Transverse colon (tissue), 4 donors: ENCODE measurements at regions not wholly inside any gene's neighbourhood (a gene's known extent, or its start where the extent isn't known, plus 50 kb on each side); places are given as distances from the start of the nearest gene placed in this dataset.
A peak's percentile ranks its signal among the peaks of the same experiment; 100 is the strongest.

Experiments used
- DNase-seq: peaks from one replicate; pipeline ENCODE4 v3.0.0-alpha.2; 2019
- H3K27ac ChIP-seq, 4 donors: fragments of 200-600 bp; sonication (generic); 2 replicates each; pipeline ENCODE4 v1.5.1; 2016 to 2018; ENCODE audit warnings: inconsistent platforms in 4 of 4
- H3K27me3 ChIP-seq: fragments of 200-600 bp; sonication (generic); 2 replicates; pipeline ENCODE4 v1.5.1; 2017; ENCODE audit warnings: inconsistent platforms
- H3K36me3 ChIP-seq, 4 donors: fragments of 200-600 bp; sonication (generic); 2 replicates each; pipeline ENCODE4 v1.5.1; 2017 to 2019; ENCODE audit warnings: inconsistent platforms in 4 of 4
- H3K4me1 ChIP-seq, 4 donors: fragments of 200-600 bp; sonication (generic); 2 replicates each; pipeline ENCODE4 v1.5.1; 2017 to 2020; ENCODE audit warnings: inconsistent platforms in 4 of 4
- H3K4me3 ChIP-seq, 4 donors: fragments of 200-600 bp; sonication (generic); 1 replicate in 1 of 4; 2 replicates in 3 of 4; pipeline versions ENCODE4 v1.5.1 to v1.6.1; 2017 to 2019; ENCODE audit warnings: inconsistent platforms in 4 of 4
- H3K9me3 ChIP-seq, 2 donors: fragments of 200-600 bp; sonication (generic); 2 replicates each; pipeline ENCODE4 v1.5.1; 2017 to 2019; ENCODE audit warnings: inconsistent platforms in 2 of 2
- EP300 ChIP-seq: sonication (generic); formaldehyde crosslinking; IDR thresholded peaks from one replicate; pipeline ENCODE4 v1.6.1; 2017; ENCODE audit warnings: antibody characterized with exemption, low read depth
- POLR2A ChIP-seq: fragments of 450-650 bp; IDR thresholded peaks from one replicate; pipeline ENCODE4 v1.6.1; 2016; ENCODE audit warnings: antibody characterized with exemption, mild to moderate bottlenecking, moderate library complexity
- POLR2AphosphoS5 ChIP-seq, 3 donors: sonication (generic); formaldehyde crosslinking; IDR thresholded peaks; one replicate each; pipeline ENCODE4 v1.6.1; 2016; ENCODE audit warnings: antibody characterized with exemption in 3 of 3
- WGBS, 2 donors: methylation state at CpG; one replicate each; pipeline ENCODE4 v1.1.5; 2018; ENCODE audit warnings: low coverage in 1 of 2; 5-methylcytosine and 5-hydroxymethylcytosine counted together
- in situ Hi-C, 4 donors: fragments of 200-750 bp; cut with MboI; loops; one replicate each; pipeline versions ENCODE4 v1.15.0 to v1.15.1; 2017; ENCODE audit warnings: low sequenced_read_pairs in 3 of 4, low pct_ligation_motif_present in 1 of 4, low pct_unique_long_range_greater_than_20kb in 1 of 4
- intact Hi-C: fragments of 100-400 bp; cut with DNase I; formaldehyde crosslinking; loops from one replicate; pipeline ENCODE4 v1.15.1; 2023; ENCODE audit warnings: low total_unique reads
- TF ChIP-seq, protein P1 (sequence below), 5 experiments: fragments of 200-600 bp in 3 of 5; fragments of 450-650 bp in 2 of 5; sonication (generic) in 3 of 5; IDR thresholded peaks; 1 replicate in 2 of 5; 2 replicates in 3 of 5; pipeline ENCODE4 v1.5.1; 2016 to 2017; ENCODE audit warnings: antibody characterized with exemption in 5 of 5, inconsistent platforms in 3 of 5, mild to moderate bottlenecking in 2 of 5, moderate library complexity in 1 of 5

DNA sequence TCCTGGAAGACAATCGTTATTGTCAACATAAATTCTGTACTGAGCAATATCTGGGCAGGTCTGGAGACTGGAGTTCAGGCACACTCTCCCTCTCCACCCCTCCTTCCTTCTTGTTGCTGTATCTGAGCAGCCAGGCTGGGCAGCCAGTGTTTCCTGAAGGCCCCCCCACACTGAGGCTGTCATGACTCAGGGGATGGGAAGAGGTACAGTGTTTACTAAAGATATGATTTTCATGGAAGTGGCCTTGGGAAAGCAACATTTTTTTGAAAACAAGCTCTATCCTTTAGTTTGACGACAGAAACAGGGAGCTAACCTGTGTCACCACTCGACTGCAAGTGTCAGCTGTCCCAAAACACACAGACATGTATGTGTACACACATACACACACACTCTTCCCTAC, 1485.4 kb upstream of the TMEM132C start:
- intact Hi-C loops = no loop called here
- WGBS, 2 donors = 24% methylated on average over 3 of the region's 3 CpGs; no CpG with 5 or more reads in 1 of the 2 donors
- TF ChIP-seq POLR2AphosphoS5 (IDR thresholded peaks at IDR 0.05) (no peak), POLR2A (no peak), EP300 (no peak)
- TF ChIP-seq, protein P1, sequence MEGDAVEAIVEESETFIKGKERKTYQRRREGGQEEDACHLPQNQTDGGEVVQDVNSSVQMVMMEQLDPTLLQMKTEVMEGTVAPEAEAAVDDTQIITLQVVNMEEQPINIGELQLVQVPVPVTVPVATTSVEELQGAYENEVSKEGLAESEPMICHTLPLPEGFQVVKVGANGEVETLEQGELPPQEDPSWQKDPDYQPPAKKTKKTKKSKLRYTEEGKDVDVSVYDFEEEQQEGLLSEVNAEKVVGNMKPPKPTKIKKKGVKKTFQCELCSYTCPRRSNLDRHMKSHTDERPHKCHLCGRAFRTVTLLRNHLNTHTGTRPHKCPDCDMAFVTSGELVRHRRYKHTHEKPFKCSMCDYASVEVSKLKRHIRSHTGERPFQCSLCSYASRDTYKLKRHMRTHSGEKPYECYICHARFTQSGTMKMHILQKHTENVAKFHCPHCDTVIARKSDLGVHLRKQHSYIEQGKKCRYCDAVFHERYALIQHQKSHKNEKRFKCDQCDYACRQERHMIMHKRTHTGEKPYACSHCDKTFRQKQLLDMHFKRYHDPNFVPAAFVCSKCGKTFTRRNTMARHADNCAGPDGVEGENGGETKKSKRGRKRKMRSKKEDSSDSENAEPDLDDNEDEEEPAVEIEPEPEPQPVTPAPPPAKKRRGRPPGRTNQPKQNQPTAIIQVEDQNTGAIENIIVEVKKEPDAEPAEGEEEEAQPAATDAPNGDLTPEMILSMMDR (IDR thresholded peaks at IDR 0.05) = no peak

DNA sequence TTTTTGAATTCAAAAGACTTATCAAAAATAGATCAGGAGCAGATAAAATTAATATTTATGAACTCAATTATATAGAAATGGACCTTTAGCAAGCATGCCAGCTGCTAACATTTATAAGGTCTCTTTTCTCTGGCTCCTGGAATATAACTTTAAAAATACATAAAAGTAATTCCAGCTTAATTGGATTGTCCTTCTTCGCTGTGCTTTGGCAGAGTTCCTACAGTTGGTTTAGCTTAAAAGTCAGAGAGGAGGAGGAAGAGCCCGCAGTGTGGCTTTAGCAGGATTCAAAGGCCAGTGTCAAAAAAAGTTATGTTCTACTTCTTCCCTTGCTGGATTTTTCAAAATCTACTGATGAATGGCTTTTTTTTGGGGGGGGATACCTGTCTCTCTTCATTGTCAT, 1484.9 kb upstream of the TMEM132C start:
- Histone ChIP-seq H3K4me3 (no peak overlapping the region), H3K27ac (no peak overlapping the region), H3K36me3 (no peaks in the 10 kb centered on the region), H3K27me3 (no peaks in the 10 kb centered on the region), H3K9me3 (no peaks in the 10 kb centered on the region), H3K4me1 (no peaks in the 10 kb centered on the region)
- WGBS, 2 donors = 48 to 55% methylated on average over 2 of the region's 2 CpGs
- intact Hi-C loops (no loop called here), in situ Hi-C loops (no loop called here)
- DNase-seq = no peak
- TF ChIP-seq POLR2AphosphoS5 (IDR thresholded peaks at IDR 0.05) (no peak), POLR2A (no peak), EP300 (no peak)
- TF ChIP-seq, protein P1 (IDR thresholded peaks at IDR 0.05) = no peak

More for the DNA sequence above, 1485.4 kb upstream of the TMEM132C start:
- H3K9me3 ChIP-seq = no peaks in the 10 kb centered on the region
- no peak overlapping the region for H3K27ac ChIP-seq
- H3K4me1 ChIP-seq = no peaks in the 10 kb centered on the region
- no peaks in the 10 kb centered on the region for H3K27me3 ChIP-seq
- no peaks in the 10 kb centered on the region for H3K36me3 ChIP-seq
- in situ Hi-C loops = no loop called here
- H3K4me3 ChIP-seq = no peak overlapping the region
- DNase-seq = no peak

DNA sequence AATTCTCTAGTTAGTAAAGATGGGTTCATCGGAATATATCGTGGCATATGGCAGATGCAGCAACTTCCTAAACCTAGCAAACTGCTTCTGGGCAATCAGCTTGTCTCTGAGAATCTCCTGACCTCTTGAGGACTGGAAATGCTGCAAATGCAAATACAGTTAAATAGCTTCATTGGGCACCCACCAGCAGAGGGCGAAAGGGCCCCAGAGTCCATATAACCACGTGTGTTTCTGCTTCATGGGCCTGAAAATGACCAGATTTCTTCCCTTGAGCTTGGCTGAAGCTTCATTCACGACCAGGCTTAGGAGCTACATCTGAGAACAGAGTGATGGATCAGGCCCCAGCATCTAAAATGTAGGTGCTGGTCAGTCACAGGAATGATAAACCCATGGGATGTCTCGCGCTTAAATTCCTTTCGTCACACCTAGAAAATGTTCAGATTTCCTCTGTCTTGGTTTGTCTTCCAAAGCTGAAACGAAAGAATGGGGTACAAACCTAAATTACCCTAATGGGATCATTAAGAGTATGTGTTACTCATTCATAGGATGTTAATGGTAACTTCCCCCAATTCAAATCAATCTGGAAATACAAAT, 1482.5 kb upstream of the TMEM132C start:
- no peak overlapping the region for H3K27ac ChIP-seq

DNA sequence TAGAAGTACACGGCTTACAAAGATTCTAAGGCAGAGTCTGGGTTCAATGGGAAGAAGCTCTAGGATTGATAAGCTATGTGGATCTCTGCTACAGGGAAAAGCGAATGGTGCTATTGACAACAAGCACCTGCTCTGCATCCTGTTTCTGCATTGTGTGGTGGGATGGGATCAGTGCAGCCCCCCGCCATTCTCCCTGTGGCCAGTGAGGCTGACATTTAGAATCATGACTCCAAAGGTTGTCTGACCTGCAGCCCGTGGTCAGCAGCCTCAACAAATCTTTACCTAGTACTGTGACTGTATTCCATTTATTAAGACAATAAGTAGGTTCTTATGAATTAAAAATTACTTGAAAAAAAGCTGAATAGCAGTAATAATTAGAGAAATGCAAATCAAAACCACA, 1477.0 kb upstream of the TMEM132C start:
- in situ Hi-C loops = no loop called here
- intact Hi-C loops = loop anchor here (5.0 kb wide), 1 partner anchor 643 kb away; no protein-coding TSS in a partner anchor

More for the DNA sequence above, 1482.5 kb upstream of the TMEM132C start:
- peak; percentile 30 for DNase-seq
- WGBS, 2 donors = 50% methylated on average over 9 of the region's 9 CpGs; no CpG with 5 or more reads in 1 of the 2 donors
- no peak for TF ChIP-seq POLR2AphosphoS5 (IDR thresholded peaks at IDR 0.05)
- TF ChIP-seq, protein P1 (IDR thresholded peaks at IDR 0.05) = peak; percentile 22 to 43 (median 38)
- in situ Hi-C loops (no loop called here), intact Hi-C loops (no loop called here)
- no peaks in the 10 kb centered on the region for H3K9me3 ChIP-seq
- no peaks in the 10 kb centered on the region for H3K36me3 ChIP-seq
- H3K27me3 ChIP-seq = no peaks in the 10 kb centered on the region
- no peaks in the 10 kb centered on the region for H3K4me1 ChIP-seq
- H3K4me3 ChIP-seq = no peak overlapping the region

More for the DNA sequence above, 1477.0 kb upstream of the TMEM132C start:
- H3K36me3 ChIP-seq = no peaks in the 10 kb centered on the region
- H3K27me3 ChIP-seq = no peaks in the 10 kb centered on the region
- H3K27ac ChIP-seq = no peak overlapping the region
- no peak for DNase-seq
- TF ChIP-seq POLR2AphosphoS5 (IDR thresholded peaks at IDR 0.05) = no peak
- TF ChIP-seq, protein P1 (IDR thresholded peaks at IDR 0.05) = no peak
- no peak for TF ChIP-seq EP300
- no peak for TF ChIP-seq POLR2A
- no peaks in the 10 kb centered on the region for H3K4me1 ChIP-seq
- 64 to 65% methylated on average over 3 to 4 of the region's 4 CpGs for WGBS, 2 donors
- H3K9me3 ChIP-seq = no peaks in the 10 kb centered on the region
- no peak overlapping the region for H3K4me3 ChIP-seq
